SU-DHL-6 (cell line): ENCODE measurements at regions not wholly inside any gene's neighbourhood (a gene's known extent, or its start where the extent isn't known, plus 50 kb on each side); places are given as distances from the start of the nearest gene placed in this dataset.

Experiments used
- H2AFZ ChIP-seq: fragments of 200-600 bp; sonication (generic); 2 replicates; pipeline ENCODE4 v1.6.1; 2014; ENCODE audit warnings: low read depth, mild to moderate bottlenecking, moderate library complexity, mixed read lengths, antibody characterized with exemption, low read length; ENCODE audit not compliant: severe bottlenecking
- H3F3A ChIP-seq: fragments of 200-600 bp; shearing (Covaris generic); 2 replicates; pipeline ENCODE4 v1.6.0; 2016; ENCODE audit warnings: antibody characterized with exemption, mild to moderate bottlenecking; ENCODE audit not compliant: insufficient read depth
- H3K27ac ChIP-seq: fragments of 200-600 bp; sonication (generic); 2 replicates; pipeline ENCODE4 v1.5.1; 2016; ENCODE audit warnings: low read depth, mild to moderate bottlenecking, low read length, moderate library complexity, mixed read lengths
- H3K27me3 ChIP-seq: fragments of 200-600 bp; sonication (generic), shearing (Covaris generic); 2 replicates; pipeline ENCODE4 v1.6.0; 2014; ENCODE audit warnings: mild to moderate bottlenecking, low read length
- H3K36me3 ChIP-seq: fragments of 200-600 bp; sonication (generic); 2 replicates; pipeline ENCODE4 v1.6.1; 2014; ENCODE audit warnings: mild to moderate bottlenecking, low read length, mixed read lengths
- H3K4me2 ChIP-seq: fragments of 300-600, 200-600 bp; shearing (Covaris generic), sonication (generic); 2 replicates; pipeline ENCODE4 v1.6.0; 2014; ENCODE audit warnings: low read length, low read depth, mild to moderate bottlenecking; ENCODE audit not compliant: poor library complexity, severe bottlenecking
- H3K4me3 ChIP-seq: fragments of 200-600 bp; sonication (generic); 2 replicates; pipeline ENCODE4 v1.5.1; 2014; ENCODE audit warnings: antibody characterized with exemption, low read length, mild to moderate bottlenecking, mixed read lengths; ENCODE audit not compliant: insufficient read depth, poor library complexity, severe bottlenecking
- H3K79me2 ChIP-seq: fragments of 200-600 bp; sonication (generic); 2 replicates; pipeline ENCODE4 v1.6.1; 2014; ENCODE audit warnings: mild to moderate bottlenecking, low read length, moderate library complexity; ENCODE audit not compliant: insufficient read depth
- H3K9ac ChIP-seq: fragments of 200-600 bp; sonication (generic); 2 replicates; pipeline ENCODE4 v1.7.0; 2014; ENCODE audit warnings: mild to moderate bottlenecking, low read length
- H3K9me2 ChIP-seq: fragments of 200-600 bp; sonication (generic); replicated peaks from 2 replicates; pipeline ENCODE4 v1.6.1; 2014; ENCODE audit warnings: low read length; ENCODE audit not compliant: insufficient read depth
- H3K9me3 ChIP-seq: fragments of 200-600 bp; sonication (generic); 2 replicates; pipeline ENCODE4 v1.6.1; 2014; ENCODE audit warnings: low read length, mixed read lengths; ENCODE audit not compliant: insufficient read depth
- H4K20me1 ChIP-seq: fragments of 200-600 bp; sonication (generic); 2 replicates; pipeline ENCODE4 v1.6.1; 2014; ENCODE audit warnings: low read depth, mild to moderate bottlenecking, antibody characterized with exemption, low read length, moderate library complexity, mixed read lengths
- EZH2phosphoT487 ChIP-seq: fragments of 200-600 bp; sonication (generic), shearing (Covaris generic); conservative IDR thresholded peaks from 2 replicates; pipeline ENCODE4 v1.6.1; 2018; ENCODE audit warnings: mild to moderate bottlenecking, antibody characterized with exemption, low read length, moderate library complexity, mixed read lengths
- TF ChIP-seq, protein P1 (sequence below): fragments of 200-600 bp; sonication (generic); IDR thresholded peaks from one replicate; pipeline ENCODE4 v1.5.1; 2017; ENCODE audit warnings: antibody characterized with exemption, mild to moderate bottlenecking, low read length, moderate library complexity; ENCODE audit not compliant: insufficient read depth, poor library complexity, severe bottlenecking

DNA sequence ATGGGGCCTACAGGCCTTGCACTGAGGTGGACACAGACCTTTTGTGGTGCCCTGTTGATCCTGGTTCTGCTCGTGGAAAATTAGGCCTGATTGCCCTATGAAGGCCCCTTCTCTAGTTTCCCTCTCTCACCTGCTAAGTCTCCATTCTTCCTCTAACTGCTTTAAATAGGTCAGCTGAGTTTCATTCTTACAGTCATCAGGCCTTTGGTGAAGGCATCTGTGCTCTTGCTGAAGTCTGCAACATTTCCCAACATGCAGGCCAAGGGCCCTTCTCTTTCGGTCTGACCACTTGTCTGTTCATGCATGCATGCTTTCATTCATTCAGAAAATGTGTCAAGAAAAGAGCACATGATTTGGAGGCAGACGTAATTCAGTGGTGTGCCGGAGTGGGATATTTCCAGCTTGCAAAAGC lies 244.0 kb downstream of the BUB3 start:
- Histone ChIP-seq H3K9me3 (no peaks in the 10 kb centered on the region), H3K27ac (no peak overlapping the region), H3F3A (no peaks in the 10 kb centered on the region), H3K27me3 (no peaks in the 10 kb centered on the region), H4K20me1 (no peaks in the 10 kb centered on the region), H3K79me2 (no peaks in the 10 kb centered on the region), H2AFZ (no peak overlapping the region), H3K4me2 (no peak overlapping the region), H3K9me2 (no peaks in the 10 kb centered on the region), H3K4me3 (no peak overlapping the region), H3K36me3 (no peaks in the 10 kb centered on the region), H3K9ac (no peak overlapping the region)
- TF ChIP-seq EZH2phosphoT487: no peak
- TF ChIP-seq, protein P1, sequence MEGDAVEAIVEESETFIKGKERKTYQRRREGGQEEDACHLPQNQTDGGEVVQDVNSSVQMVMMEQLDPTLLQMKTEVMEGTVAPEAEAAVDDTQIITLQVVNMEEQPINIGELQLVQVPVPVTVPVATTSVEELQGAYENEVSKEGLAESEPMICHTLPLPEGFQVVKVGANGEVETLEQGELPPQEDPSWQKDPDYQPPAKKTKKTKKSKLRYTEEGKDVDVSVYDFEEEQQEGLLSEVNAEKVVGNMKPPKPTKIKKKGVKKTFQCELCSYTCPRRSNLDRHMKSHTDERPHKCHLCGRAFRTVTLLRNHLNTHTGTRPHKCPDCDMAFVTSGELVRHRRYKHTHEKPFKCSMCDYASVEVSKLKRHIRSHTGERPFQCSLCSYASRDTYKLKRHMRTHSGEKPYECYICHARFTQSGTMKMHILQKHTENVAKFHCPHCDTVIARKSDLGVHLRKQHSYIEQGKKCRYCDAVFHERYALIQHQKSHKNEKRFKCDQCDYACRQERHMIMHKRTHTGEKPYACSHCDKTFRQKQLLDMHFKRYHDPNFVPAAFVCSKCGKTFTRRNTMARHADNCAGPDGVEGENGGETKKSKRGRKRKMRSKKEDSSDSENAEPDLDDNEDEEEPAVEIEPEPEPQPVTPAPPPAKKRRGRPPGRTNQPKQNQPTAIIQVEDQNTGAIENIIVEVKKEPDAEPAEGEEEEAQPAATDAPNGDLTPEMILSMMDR: no peak

DNA sequence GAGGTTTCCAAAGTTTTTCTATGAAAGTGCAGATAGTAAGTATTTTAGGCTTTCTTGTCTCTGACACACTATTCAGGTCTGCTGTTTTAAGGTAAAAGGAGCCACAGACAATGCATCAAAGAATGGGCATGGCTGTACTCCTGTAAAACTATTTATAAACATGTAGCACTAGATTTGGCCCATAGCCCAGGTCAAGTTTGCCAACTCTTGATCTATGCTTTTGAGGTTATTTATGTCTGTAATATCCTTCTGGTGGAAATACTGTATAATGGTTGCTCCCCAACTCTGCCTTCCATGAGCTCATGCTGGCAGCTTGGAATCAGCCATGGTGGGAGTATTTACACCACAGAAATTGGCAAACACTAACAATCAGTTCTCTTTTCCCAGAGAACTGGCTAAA lies 244.6 kb downstream of the BUB3 start:
- H4K20me1 ChIP-seq: no peaks in the 10 kb centered on the region
- peaks cover 2% of the 10 kb centered on the region; the same call in 1 of the 2 replicates for H3K9me3 ChIP-seq
- no peaks in the 10 kb centered on the region for H3K36me3 ChIP-seq
- TF ChIP-seq, protein P1: no peak
- no peak for TF ChIP-seq EZH2phosphoT487
- H3K9me2 ChIP-seq: no peaks in the 10 kb centered on the region
- no peak overlapping the region for H2AFZ ChIP-seq
- H3K27ac ChIP-seq: no peak overlapping the region
- no peaks in the 10 kb centered on the region for H3F3A ChIP-seq
- H3K9ac ChIP-seq: no peak overlapping the region
- H3K4me2 ChIP-seq: no peak overlapping the region
- no peaks in the 10 kb centered on the region for H3K27me3 ChIP-seq
- no peaks in the 10 kb centered on the region for H3K79me2 ChIP-seq
- H3K4me3 ChIP-seq: no peak overlapping the region

DNA sequence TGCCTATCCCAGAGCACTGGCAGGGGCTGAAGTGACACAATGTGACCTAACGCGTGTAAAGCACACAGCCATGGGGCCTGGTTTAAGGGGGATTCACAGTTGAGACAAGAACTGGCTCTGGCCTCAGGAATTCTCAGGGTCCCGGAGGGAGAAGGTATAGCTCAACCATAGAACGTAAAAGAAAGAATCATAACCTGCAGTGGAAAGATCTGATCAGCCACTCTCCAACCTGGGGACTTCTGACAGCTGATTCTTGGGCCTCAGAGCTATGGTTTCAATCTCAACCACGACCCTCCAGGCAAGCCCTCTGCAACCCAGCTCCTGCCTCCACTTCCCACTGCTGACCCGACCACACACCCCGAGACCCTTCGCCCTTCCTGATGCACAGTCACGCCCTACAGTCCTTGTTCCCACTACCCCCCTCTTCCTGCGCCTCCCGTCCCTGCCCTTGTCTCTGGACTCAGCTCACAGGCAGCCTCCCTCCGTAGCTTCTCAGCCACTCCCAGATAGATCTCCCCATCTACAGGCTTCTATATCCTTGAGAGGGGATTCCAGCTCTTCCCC lies 245.2 kb downstream of the BUB3 start:
- H3K79me2 ChIP-seq: no peaks in the 10 kb centered on the region
- no peaks in the 10 kb centered on the region for H3K36me3 ChIP-seq
- peaks cover 6% of the 10 kb centered on the region; the same call in 1 of the 2 replicates for H3K9me3 ChIP-seq
- H2AFZ ChIP-seq: no peak overlapping the region
- H3K4me3 ChIP-seq: no peak overlapping the region
- H3K9me2 ChIP-seq: no peaks in the 10 kb centered on the region
- no peak overlapping the region for H3K9ac ChIP-seq
- no peaks in the 10 kb centered on the region for H4K20me1 ChIP-seq
- H3F3A ChIP-seq: no peaks in the 10 kb centered on the region
- H3K27me3 ChIP-seq: no peaks in the 10 kb centered on the region
- H3K4me2 ChIP-seq: no peak overlapping the region
- H3K27ac ChIP-seq: no peak overlapping the region
- TF ChIP-seq, protein P1: no peak
- TF ChIP-seq EZH2phosphoT487: no peak

DNA sequence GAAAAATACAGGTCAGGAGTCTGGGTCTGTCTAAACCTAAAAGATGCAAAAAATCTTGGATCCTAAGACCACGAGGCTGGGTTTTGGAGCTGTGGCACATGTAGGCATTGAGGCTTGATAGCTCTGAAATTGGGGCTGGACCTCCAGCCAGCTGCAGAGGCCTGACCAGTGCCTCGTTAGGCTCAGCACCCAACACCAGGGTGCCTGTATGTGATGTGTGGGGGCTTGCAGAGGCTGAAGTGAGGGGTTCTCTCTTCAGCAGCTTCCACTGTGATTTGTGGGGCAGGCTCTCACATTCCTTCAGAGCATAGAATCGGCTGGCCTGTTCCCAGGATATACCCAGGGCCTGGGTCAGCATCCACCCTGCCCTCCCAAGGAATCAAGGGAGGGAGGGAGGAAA lies 247.8 kb downstream of the BUB3 start:
- no peaks in the 10 kb centered on the region for H3K79me2 ChIP-seq
- H3F3A ChIP-seq: no peaks in the 10 kb centered on the region
- H3K9me2 ChIP-seq: no peaks in the 10 kb centered on the region
- no peaks in the 10 kb centered on the region for H4K20me1 ChIP-seq
- H2AFZ ChIP-seq: no peak overlapping the region
- no peaks in the 10 kb centered on the region for H3K27me3 ChIP-seq
- H3K4me3 ChIP-seq: no peak overlapping the region
- no peak overlapping the region for H3K9ac ChIP-seq
- H3K27ac ChIP-seq: no peak overlapping the region
- TF ChIP-seq EZH2phosphoT487: no peak
- TF ChIP-seq, protein P1: no peak
- H3K9me3 ChIP-seq: peaks cover 9% of the 10 kb centered on the region; the same call in 1 of the 2 replicates
- H3K36me3 ChIP-seq: peaks cover 5% of the 10 kb centered on the region; the same call in 1 of the 2 replicates
- no peak overlapping the region for H3K4me2 ChIP-seq
